ENCODE measurements at regions not wholly inside any gene's neighbourhood (a gene's known extent, or its start where the extent isn't known, plus 50 kb on each side); places are given as distances from the start of the nearest gene placed in this dataset.

DNA sequence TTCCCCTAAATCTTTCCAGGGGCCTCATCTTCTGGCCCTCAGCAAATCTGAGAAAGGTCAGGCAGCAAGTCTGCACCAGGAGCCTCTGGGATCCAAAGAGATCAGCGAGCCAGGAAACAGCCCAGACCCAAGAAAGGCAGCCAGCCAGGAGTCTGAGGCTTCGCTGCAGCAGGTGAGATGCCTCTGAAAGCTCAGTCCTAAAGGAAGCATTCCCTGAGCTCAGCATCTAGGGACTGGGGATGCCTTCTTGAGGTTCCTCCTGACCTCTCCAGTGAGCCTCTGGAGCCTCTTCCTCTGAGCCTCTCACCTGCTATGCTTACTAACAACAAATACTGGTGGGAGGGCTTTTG is 118.8 kb upstream of the MAFB start:
- TF ChIP-seq POLR2AphosphoS5 (IDR thresholded peaks at IDR 0.05; ENCODE audit: borderline replicate concordance, low read depth, low read length), result no peak
- TF ChIP-seq EZH2 (IDR thresholded peaks at IDR 0.05), result no peak
- TF ChIP-seq FOXP2 (optimal IDR thresholded peaks at IDR 0.05; ENCODE audit: control extremely low read depth, extremely low read length, insufficient read depth), result no peak
